ENCODE measurements at regions not wholly inside any gene's neighbourhood (a gene's known extent, or its start where the extent isn't known, plus 50 kb on each side); places are given as distances from the start of the nearest gene placed in this dataset.

GRCh38 chrX:134747006-134747405 lies 50.0 kb downstream of the PABIR2 start:
- Histone ChIP-seq H3K27ac (ENCODE audit: low read length) (no peak overlapping the region), H3K4me2 (ENCODE audit: low read length) (no peak overlapping the region), H3K27me3 (ENCODE audit: low read length) (no peaks in the 10 kb centered on the region), H3K9ac (ENCODE audit: low read length) (no peak overlapping the region), H2AFZ (ENCODE audit: low read length) (no peak overlapping the region), H3K9me3 (ENCODE audit: low read length) (no peaks in the 10 kb centered on the region), H3K9me2 (replicated peaks; ENCODE audit: low read length) (no peaks in the 10 kb centered on the region), H3K36me3 (ENCODE audit: low read depth, low read length) (no peaks in the 10 kb centered on the region), H4K20me1 (ENCODE audit: low read length) (no peaks in the 10 kb centered on the region), H3K4me1 (ENCODE audit: insufficient read depth, low read length) (no peaks in the 10 kb centered on the region), H3K4me3 (ENCODE audit: low read length) (no peak overlapping the region), H3F3A (ENCODE audit: low read length, unreplicated experiment) (no peaks in the 10 kb centered on the region), H3K79me2 (ENCODE audit: low read length) (no peaks in the 10 kb centered on the region)
- DNase-seq: no peak
- intact Hi-C loops (cut with micrococcal nuclease): no loop called here
- no TSS peak for BruUV-seq (replicated peaks)
- TF ChIP-seq EZH2phosphoT487 (IDR thresholded peaks at IDR 0.05; ENCODE audit: borderline replicate concordance, low read length) (no peak), EZH2 (IDR thresholded peaks at IDR 0.05; ENCODE audit: low read length, unreplicated experiment) (no peak), CTCF (conservative IDR thresholded peaks at IDR 0.05; ENCODE audit: low read depth, low read length) (no peak)
- no peak for ATAC-seq
- ChIA-PET CTCF (no interaction called here), POLR2A (ENCODE audit: unreplicated experiment) (no interaction called here)

GRCh38 chrX:134746410-134746785 lies 50.6 kb downstream of the PABIR2 start:
- ChIA-PET CTCF (no interaction called here), POLR2A (ENCODE audit: unreplicated experiment) (no interaction called here)
- Histone ChIP-seq H3K27me3 (ENCODE audit: low read length) (no peaks in the 10 kb centered on the region), H3K4me2 (ENCODE audit: low read length) (no peak overlapping the region), H3K9me2 (replicated peaks; ENCODE audit: low read length) (no peaks in the 10 kb centered on the region), H3K9ac (ENCODE audit: low read length) (no peak overlapping the region), H3K9me3 (ENCODE audit: low read length) (no peaks in the 10 kb centered on the region), H4K20me1 (ENCODE audit: low read length) (no peaks in the 10 kb centered on the region), H3K4me3 (ENCODE audit: low read length) (no peak overlapping the region), H3F3A (ENCODE audit: low read length, unreplicated experiment) (no peaks in the 10 kb centered on the region), H3K27ac (ENCODE audit: low read length) (no peak overlapping the region), H3K79me2 (ENCODE audit: low read length) (no peaks in the 10 kb centered on the region), H3K4me1 (ENCODE audit: insufficient read depth, low read length) (no peaks in the 10 kb centered on the region), H3K36me3 (ENCODE audit: low read depth, low read length) (no peaks in the 10 kb centered on the region), H2AFZ (ENCODE audit: low read length) (no peak overlapping the region)
- no peak for TF ChIP-seq EZH2 (IDR thresholded peaks at IDR 0.05; ENCODE audit: low read length, unreplicated experiment)
- TF ChIP-seq EZH2phosphoT487 (IDR thresholded peaks at IDR 0.05; ENCODE audit: borderline replicate concordance, low read length): no peak
- TF ChIP-seq CTCF (conservative IDR thresholded peaks at IDR 0.05; ENCODE audit: low read depth, low read length): no peak
- no peak for ATAC-seq
- no peak for DNase-seq
- intact Hi-C loops (cut with micrococcal nuclease): no loop called here
- BruUV-seq (replicated peaks): no TSS peak

GRCh38 chrX:134745636-134746409 lies 51.2 kb downstream of the PABIR2 start:
- Histone ChIP-seq H3K9me3 (ENCODE audit: low read length) (no peaks in the 10 kb centered on the region), H4K20me1 (ENCODE audit: low read length) (no peaks in the 10 kb centered on the region), H3K79me2 (ENCODE audit: low read length) (no peaks in the 10 kb centered on the region), H3K4me1 (ENCODE audit: insufficient read depth, low read length) (no peaks in the 10 kb centered on the region), H3K9ac (ENCODE audit: low read length) (no peak overlapping the region), H2AFZ (ENCODE audit: low read length) (no peak overlapping the region), H3K4me3 (ENCODE audit: low read length) (no peak overlapping the region), H3K36me3 (ENCODE audit: low read depth, low read length) (no peaks in the 10 kb centered on the region), H3K27ac (ENCODE audit: low read length) (no peak overlapping the region), H3K4me2 (ENCODE audit: low read length) (no peak overlapping the region), H3K9me2 (replicated peaks; ENCODE audit: low read length) (no peaks in the 10 kb centered on the region), H3K27me3 (ENCODE audit: low read length) (no peaks in the 10 kb centered on the region), H3F3A (ENCODE audit: low read length, unreplicated experiment) (no peaks in the 10 kb centered on the region)
- ChIA-PET POLR2A (ENCODE audit: unreplicated experiment) (no interaction called here), CTCF (no interaction called here)
- intact Hi-C loops (cut with micrococcal nuclease): no loop called here
- DNase-seq: no peak
- no TSS peak for BruUV-seq (replicated peaks)
- ATAC-seq: no peak
- TF ChIP-seq CTCF (conservative IDR thresholded peaks at IDR 0.05; ENCODE audit: low read depth, low read length) (no peak), EZH2 (IDR thresholded peaks at IDR 0.05; ENCODE audit: low read length, unreplicated experiment) (no peak), EZH2phosphoT487 (IDR thresholded peaks at IDR 0.05; ENCODE audit: borderline replicate concordance, low read length) (no peak)

All from PC-3 (cell line).